ENCODE measurements at regions not wholly inside any gene's neighbourhood (a gene's known extent, or its start where the extent isn't known, plus 50 kb on each side); places are given as distances from the start of the nearest gene placed in this dataset.

DNA sequence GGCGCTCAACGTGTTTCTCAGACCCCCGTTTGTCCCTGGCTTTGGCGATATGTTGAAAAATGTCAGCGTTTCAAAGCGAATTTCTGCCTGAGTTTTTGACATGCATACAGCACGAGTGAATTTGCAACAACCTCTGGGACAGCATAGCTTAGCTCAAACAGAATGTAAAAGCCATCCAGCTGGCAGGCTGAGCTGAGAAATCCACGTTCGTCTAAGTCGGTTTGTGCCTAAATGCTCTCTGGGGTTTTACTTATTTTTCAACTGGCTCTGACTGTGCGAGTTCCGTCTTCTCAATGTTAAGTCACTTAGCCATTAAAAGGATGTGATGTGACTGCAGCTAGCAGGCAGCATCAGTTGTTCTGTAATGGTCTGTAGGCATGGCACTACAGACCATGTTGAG, 243.5 kb upstream of the SLCO3A1 start:
- H2AFZ ChIP-seq (ENCODE audit: control insufficient read depth, low read length) = no peak overlapping the region
- no peak overlapping the region for H3K4me2 ChIP-seq (ENCODE audit: control insufficient read depth, extremely low read depth, insufficient read depth, low read depth, low read length)
- no peaks in the 10 kb centered on the region for H3K4me1 ChIP-seq (ENCODE audit: control insufficient read depth, extremely low read depth, insufficient read depth, low read length)
- H3K9me1 ChIP-seq (ENCODE audit: control insufficient read depth, extremely low read depth, insufficient read depth, low read length) = no peaks in the 10 kb centered on the region
- dilution Hi-C loops (cut with MboI; ENCODE audit: extremely low pct_ligation_motif_present, low sequenced_read_pairs) = no loop called here
- no peaks in the 10 kb centered on the region for H3K27me3 ChIP-seq (ENCODE audit: control insufficient read depth, extremely low read depth, insufficient read depth, low read length)
- no peaks in the 10 kb centered on the region for H3K79me2 ChIP-seq (ENCODE audit: control insufficient read depth, insufficient read depth, low read length)
- TF ChIP-seq CTCF (optimal IDR thresholded peaks at IDR 0.05 in 1 of 3, IDR thresholded peaks at IDR 0.05 in 1 of 3, conservative IDR thresholded peaks at IDR 0.05 in 1 of 3; ENCODE audit: extremely low read depth in 1 of 3, insufficient read depth in 2 of 3, low read length in 3 of 3) = no peak
- no peak for TF ChIP-seq EZH2 (IDR thresholded peaks at IDR 0.05; ENCODE audit: low read length)
- no peak overlapping the region for H3K27ac ChIP-seq (ENCODE audit: control insufficient read depth, insufficient read depth, low read length)
- H4K20me1 ChIP-seq (ENCODE audit: control insufficient read depth, extremely low read depth, insufficient read depth, low read length) = no peaks in the 10 kb centered on the region
- H3K9me3 ChIP-seq (ENCODE audit: control insufficient read depth, low read depth, low read length) = no peaks in the 10 kb centered on the region
- DNase-seq (ENCODE audit: low read depth, low spot score) (no peak), FAIRE-seq (no peak)
- no peak overlapping the region for H3K9ac ChIP-seq (ENCODE audit: control insufficient read depth, extremely low read depth, insufficient read depth, low read length)
- no peak overlapping the region for H3K4me3 ChIP-seq (ENCODE audit: control insufficient read depth in 2 of 3, extremely low read depth in 1 of 3, insufficient read depth in 2 of 3, low read depth in 1 of 3, low read length in 3 of 3)
- H3K36me3 ChIP-seq (ENCODE audit: control insufficient read depth in 2 of 2, extremely low read depth in 1 of 2, insufficient read depth in 2 of 2, low read length in 2 of 2) = no peaks in the 10 kb centered on the region

GRCh38 chr15:91611561-91612323, 241.8 kb upstream of the SLCO3A1 start:
- Histone ChIP-seq H3K4me1 (ENCODE audit: control insufficient read depth, extremely low read depth, insufficient read depth, low read length) (no peaks in the 10 kb centered on the region), H4K20me1 (ENCODE audit: control insufficient read depth, extremely low read depth, insufficient read depth, low read length) (no peaks in the 10 kb centered on the region), H3K9me1 (ENCODE audit: control insufficient read depth, extremely low read depth, insufficient read depth, low read length) (no peaks in the 10 kb centered on the region), H3K27me3 (ENCODE audit: control insufficient read depth, extremely low read depth, insufficient read depth, low read length) (no peaks in the 10 kb centered on the region), H3K9me3 (ENCODE audit: control insufficient read depth, low read depth, low read length) (no peaks in the 10 kb centered on the region), H3K36me3 (ENCODE audit: control insufficient read depth in 2 of 2, extremely low read depth in 1 of 2, insufficient read depth in 2 of 2, low read length in 2 of 2) (no peaks in the 10 kb centered on the region), H3K9ac (ENCODE audit: control insufficient read depth, extremely low read depth, insufficient read depth, low read length) (no peak overlapping the region), H3K79me2 (ENCODE audit: control insufficient read depth, insufficient read depth, low read length) (no peaks in the 10 kb centered on the region), H3K27ac (ENCODE audit: control insufficient read depth, insufficient read depth, low read length) (no peak overlapping the region), H3K4me3 (ENCODE audit: control insufficient read depth in 2 of 3, extremely low read depth in 1 of 3, insufficient read depth in 2 of 3, low read depth in 1 of 3, low read length in 3 of 3) (no peak overlapping the region), H2AFZ (ENCODE audit: control insufficient read depth, low read length) (no peak overlapping the region), H3K4me2 (ENCODE audit: control insufficient read depth, extremely low read depth, insufficient read depth, low read depth, low read length) (no peak overlapping the region)
- DNase-seq (ENCODE audit: low read depth, low spot score) = no peak
- dilution Hi-C loops (cut with MboI; ENCODE audit: extremely low pct_ligation_motif_present, low sequenced_read_pairs) = no loop called here
- no peak for FAIRE-seq
- no peak for TF ChIP-seq CTCF (optimal IDR thresholded peaks at IDR 0.05 in 1 of 3, IDR thresholded peaks at IDR 0.05 in 1 of 3, conservative IDR thresholded peaks at IDR 0.05 in 1 of 3; ENCODE audit: extremely low read depth in 1 of 3, insufficient read depth in 2 of 3, low read length in 3 of 3)
- no peak for TF ChIP-seq EZH2 (IDR thresholded peaks at IDR 0.05; ENCODE audit: low read length)

Data from keratinocyte (primary cell).